Pancreas (tissue), 10 donors: ENCODE measurements at regions not wholly inside any gene's neighbourhood (a gene's known extent, or its start where the extent isn't known, plus 50 kb on each side); places are given as distances from the start of the nearest gene placed in this dataset.

ENCODE experiments used
- ATAC-seq, 4 donors: fragments of 200-7000 bp; cut with Tn5 transposase; one replicate each; pipeline versions ENCODE4 v1.8.0 to v1.9.1; 2020; ENCODE audit warnings: mild to moderate bottlenecking in 4 of 4, moderate library complexity in 4 of 4
- DNase-seq, 6 donors: peaks; one replicate each; pipeline ENCODE4 v3.0.0-alpha.2; 2020
- FAIRE-seq: peaks from 2 replicates; lab custom pipeline; 2012; peaks lifted over from hg19 to GRCh38; lab: Jason Lieb, UNC
- H3K27ac ChIP-seq, 4 donors: fragments of 200-600 bp; sonication (generic); 1 replicate in 3 of 4; 2 replicates in 1 of 4; pipeline versions ENCODE4 v1.5.0 to v1.8.0; 2020
- H3K27me3 ChIP-seq, 4 donors: fragments of 200-600 bp; one replicate each; pipeline ENCODE4 v1.8.0; 2021
- H3K36me3 ChIP-seq, 3 donors: fragments of 200-600 bp; sonication (generic) in 1 of 3; one replicate each; pipeline versions ENCODE4 v1.5.0 to v1.8.0; 2020 to 2021
- H3K4me1 ChIP-seq, 3 donors: fragments of 200-600 bp; one replicate each; pipeline ENCODE4 v1.8.0; 2021
- H3K4me3 ChIP-seq, 4 donors: fragments of 200-600 bp; sonication (generic) in 2 of 4; one replicate each; pipeline versions ENCODE4 v1.5.0 to v1.8.0; 2020 to 2021
- H3K9me3 ChIP-seq, 4 donors: fragments of 200-600 bp; one replicate each; pipeline ENCODE4 v1.8.0; 2021
- CTCF ChIP-seq, 4 donors: fragments of 200-600 bp; sonication (generic) in 3 of 4; IDR thresholded peaks; one replicate each; pipeline versions ENCODE4 v1.5.0 to v1.8.0; 2021; ENCODE audit warnings: antibody characterized with exemption in 4 of 4
- WGBS, 2 donors: extraction: QIAGEN DNeasy Blood & Tissue Kit; methylation state at CpG; one replicate each; pipeline ENCODE4 v1.1.7; 2013; 5-methylcytosine and 5-hydroxymethylcytosine counted together
- intact Hi-C, 3 donors: fragments of 100-400 bp; cut with DNase I; formaldehyde crosslinking; loops; one replicate each; pipeline versions ENCODE4 v1.11.1 to v1.14.2; 2022
- donor health status: healthy with polysubstance abuse.
- donor health status: DM: no; HTN: no; CAD: no; lungs with moderate emphysema.
- donor health status: DM: no; HTN: no; CAD: no.
- donor health status: control.
- donor health status: control.
- donor health status: Bipolar disorder and iron deficiency.
- donor health status: DM: yes; HTN: yes; CAD: no.
- donor health status: DM: no; HTN: no; CAD: no.
- donor health status: DM: no; HTN: no; CAD: no.
- donor health status: DM: yes; HTN: yes; CAD: no.

DNA sequence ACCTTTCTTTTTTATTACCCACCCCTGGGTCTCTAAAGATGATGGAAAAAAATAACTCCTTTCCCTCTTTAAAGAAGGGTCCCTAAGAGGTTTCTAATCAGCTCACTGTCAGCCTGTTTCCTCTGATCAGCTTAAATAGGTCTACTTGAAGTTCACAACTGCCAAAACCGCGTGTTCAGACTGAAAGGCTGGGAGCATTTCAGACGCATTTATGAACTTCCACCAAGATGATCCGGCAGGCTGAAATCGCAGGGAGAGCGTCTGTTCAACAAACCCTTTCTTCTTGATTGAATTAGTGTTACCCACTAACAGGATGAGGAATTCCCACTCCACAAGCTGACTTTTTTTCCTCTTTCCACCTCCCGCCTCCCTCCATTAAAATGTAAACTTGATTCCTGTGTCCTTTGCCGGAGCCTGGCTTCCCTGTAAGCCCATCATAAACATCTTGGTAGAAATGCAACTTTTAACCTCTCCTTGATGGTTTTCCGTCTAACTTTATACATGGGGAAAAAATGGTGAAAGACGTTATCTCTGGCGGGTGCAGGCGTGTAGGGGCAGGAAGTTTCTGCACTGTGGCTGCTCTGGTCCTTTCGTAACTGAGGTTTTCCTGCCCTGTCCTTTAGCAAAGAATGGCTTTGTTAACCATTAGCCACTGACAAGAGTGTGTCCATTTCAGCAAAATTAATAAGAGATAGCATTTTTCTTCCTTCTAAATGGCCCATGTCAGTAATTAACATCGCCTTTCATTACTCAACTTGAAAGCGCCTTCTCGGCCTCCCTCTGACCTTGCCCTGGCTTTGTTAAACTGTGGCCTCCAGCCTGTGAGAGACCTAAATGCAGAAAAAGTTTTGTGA is 130.7 kb downstream of the BAMBI start:
- Histone ChIP-seq H3K9me3 (no peaks in the 10 kb centered on the region), H3K27ac (no peak overlapping the region), H3K4me1 (peaks cover 0 to 4% (median 0%) of the 10 kb centered on the region in 3 donors), H3K4me3 (no peak overlapping the region), H3K27me3 (no peaks in the 10 kb centered on the region), H3K36me3 (no peaks in the 10 kb centered on the region)
- no peak for FAIRE-seq
- no peak for TF ChIP-seq CTCF (IDR thresholded peaks at IDR 0.05)
- DNase-seq, result no peak
- WGBS, 2 donors, result 76% methylated on average over 16 of the region's 16 CpGs
- no peak for ATAC-seq
- intact Hi-C loops, result no loop called here

- DNase-seq (no peak), FAIRE-seq (no peak), ATAC-seq (no peak)
- Histone ChIP-seq H3K4me3 (no peak overlapping the region), H3K9me3 (no peaks in the 10 kb centered on the region), H3K27ac (no peak overlapping the region), H3K27me3 (no peaks in the 10 kb centered on the region), H3K36me3 (no peaks in the 10 kb centered on the region), H3K4me1 (peaks cover 0 to 4% (median 0%) of the 10 kb centered on the region in 3 donors)
- intact Hi-C loops, result no loop called here
- no peak for TF ChIP-seq CTCF (IDR thresholded peaks at IDR 0.05)
- 80 to 86% methylated on average over 6 of the region's 6 CpGs for WGBS, 2 donors
These were observed 131.4 kb downstream of the BAMBI start for GRCh38 chr10:28808693-28809092.

DNA sequence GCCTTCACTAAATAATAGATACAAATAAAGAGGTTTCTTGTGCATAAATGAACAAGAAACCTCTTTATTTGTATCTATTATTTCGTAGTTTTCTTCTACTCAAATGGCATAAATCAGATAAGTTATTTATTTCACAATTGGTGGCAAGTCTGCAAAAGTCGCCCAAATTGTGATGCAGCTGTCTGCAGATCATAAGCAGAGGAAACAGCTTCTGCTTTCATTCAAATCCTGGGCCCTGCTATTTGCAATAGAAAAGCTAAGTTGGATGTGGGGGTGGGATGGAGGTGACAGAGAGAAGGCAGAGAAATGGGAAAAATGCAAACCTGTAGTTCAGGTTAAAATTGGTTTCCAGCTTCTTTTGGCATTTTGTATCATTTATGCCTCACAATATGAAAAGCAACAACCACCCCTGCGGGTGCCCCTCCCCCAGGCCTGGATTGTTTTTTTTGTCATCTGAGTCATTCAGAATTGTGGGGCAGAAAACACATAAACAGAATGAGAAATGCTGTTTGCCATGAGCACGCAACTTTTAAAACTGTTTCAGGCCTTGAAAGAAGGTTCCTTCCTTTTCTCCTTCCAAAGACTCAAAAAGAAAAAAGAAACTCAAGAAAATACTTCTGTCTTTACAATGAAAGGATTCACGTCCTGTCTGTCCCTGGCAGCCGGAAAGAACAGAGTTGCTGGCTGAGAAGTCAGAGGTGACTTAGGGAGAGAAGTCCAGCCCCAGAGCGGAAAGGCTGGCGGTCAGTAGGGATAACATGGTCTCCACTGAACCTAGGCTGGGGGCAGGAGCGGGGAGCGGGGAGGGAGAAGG is 132.9 kb downstream of the BAMBI start:
- Histone ChIP-seq H3K4me3 (no peak overlapping the region), H3K9me3 (no peaks in the 10 kb centered on the region), H3K36me3 (no peaks in the 10 kb centered on the region), H3K27me3 (no peaks in the 10 kb centered on the region), H3K4me1 (peaks cover 0 to 4% (median 0%) of the 10 kb centered on the region in 3 donors), H3K27ac (no peak overlapping the region)
- intact Hi-C loops, result no loop called here
- FAIRE-seq (no peak), ATAC-seq (no peak), DNase-seq (no peak)
- TF ChIP-seq CTCF (IDR thresholded peaks at IDR 0.05), result no peak
- 88 to 90% methylated on average over 10 of the region's 10 CpGs for WGBS, 2 donors

DNA sequence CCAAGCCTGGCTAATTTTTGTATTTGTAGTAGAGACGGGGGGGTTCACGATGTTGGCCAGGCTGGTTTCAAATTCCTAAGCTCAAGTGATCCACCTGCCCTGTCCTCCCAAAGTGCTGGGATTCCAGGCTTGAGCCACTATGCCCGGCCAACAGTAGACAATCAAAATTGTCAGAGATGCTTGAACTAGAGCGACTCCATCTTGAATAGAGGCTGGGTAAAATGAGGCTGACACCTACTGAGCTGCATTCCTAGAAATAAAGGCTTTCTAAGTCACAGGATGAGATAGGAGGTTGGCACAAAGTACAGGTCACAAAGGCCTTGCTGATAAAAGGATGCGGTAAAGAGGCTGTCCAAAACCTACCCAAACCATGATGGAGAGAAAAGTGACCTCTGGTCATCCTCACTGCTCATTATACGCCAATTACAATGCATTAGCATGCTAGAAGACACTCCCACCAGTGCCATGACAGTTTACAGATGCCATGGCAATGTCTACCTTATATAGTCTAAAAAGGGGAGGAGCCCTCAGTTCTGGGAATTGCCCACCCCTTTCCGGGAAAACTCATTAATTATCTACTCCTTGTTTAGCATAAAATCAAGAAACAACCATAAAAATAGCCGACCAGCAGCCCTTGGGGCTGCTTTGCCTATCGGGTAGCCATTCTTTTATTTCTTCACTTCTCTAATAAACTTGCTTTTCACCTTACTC is 134.5 kb downstream of the BAMBI start:
- Histone ChIP-seq H3K27me3 (no peaks in the 10 kb centered on the region), H3K27ac (no peak overlapping the region), H3K36me3 (no peaks in the 10 kb centered on the region), H3K4me1 (peaks cover 0 to 4% (median 0%) of the 10 kb centered on the region in 3 donors), H3K9me3 (no peaks in the 10 kb centered on the region), H3K4me3 (no peak overlapping the region)
- DNase-seq (no peak), FAIRE-seq (no peak), ATAC-seq (no peak)
- 76 to 81% methylated on average over 9 of the region's 9 CpGs for WGBS, 2 donors
- TF ChIP-seq CTCF (IDR thresholded peaks at IDR 0.05), result no peak
- intact Hi-C loops, result no loop called here
